OCI-LY7 (cell line): ENCODE measurements at regions not wholly inside any gene's neighbourhood (a gene's known extent, or its start where the extent isn't known, plus 50 kb on each side); places are given as distances from the start of the nearest gene placed in this dataset.

Source experiments
- EZH2phosphoT487 ChIP-seq: fragments of 200-600 bp; sonication (generic); IDR thresholded peaks from 2 replicates; pipeline ENCODE4 v1.6.1; 2018; ENCODE audit warnings: low read depth, borderline replicate concordance, mild to moderate bottlenecking, mixed run types, antibody characterized with exemption, low read length, moderate library complexity, mixed read lengths
- TF ChIP-seq, protein P1 (sequence below): fragments of 200-600 bp; sonication (generic); conservative IDR thresholded peaks from 2 replicates; pipeline ENCODE4 v1.5.1; 2014; ENCODE audit warnings: mild to moderate bottlenecking, antibody characterized with exemption, low read length, moderate library complexity, mixed read lengths

DNA sequence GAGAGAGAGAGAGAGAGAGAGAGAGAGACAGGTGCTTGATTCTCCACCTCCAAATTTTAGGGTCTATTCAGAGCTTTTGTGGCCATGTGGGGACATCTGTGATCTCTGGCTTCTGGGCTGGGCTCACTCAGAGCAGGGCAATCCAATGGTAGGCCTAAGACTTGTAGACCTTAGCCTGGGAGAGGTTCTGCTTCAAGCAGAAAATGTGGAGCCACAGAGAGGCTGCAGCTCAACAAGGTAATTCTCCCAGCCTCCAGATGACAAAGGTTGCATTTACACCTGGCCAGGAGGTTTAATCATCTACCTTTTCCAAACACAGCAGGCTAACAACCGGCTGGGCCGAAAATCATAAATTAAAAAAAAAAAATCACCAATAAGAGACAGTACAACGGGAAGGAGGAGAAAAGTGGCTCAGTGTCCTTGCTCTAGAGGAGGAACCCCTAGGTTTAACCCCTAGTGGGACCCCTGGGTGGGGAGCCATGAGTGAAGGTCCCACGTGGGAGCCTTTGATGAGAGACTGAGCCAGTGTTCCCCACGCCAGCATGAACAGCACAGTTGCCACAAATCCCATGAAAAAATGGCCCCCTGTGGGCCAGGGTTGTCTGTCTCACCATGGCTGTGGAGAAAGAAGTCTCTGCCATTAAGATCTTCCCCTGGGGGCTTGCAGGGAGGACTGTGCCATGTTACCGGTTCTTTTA lies 124.0 kb upstream of the GATA6 start:
- TF ChIP-seq, protein P1, sequence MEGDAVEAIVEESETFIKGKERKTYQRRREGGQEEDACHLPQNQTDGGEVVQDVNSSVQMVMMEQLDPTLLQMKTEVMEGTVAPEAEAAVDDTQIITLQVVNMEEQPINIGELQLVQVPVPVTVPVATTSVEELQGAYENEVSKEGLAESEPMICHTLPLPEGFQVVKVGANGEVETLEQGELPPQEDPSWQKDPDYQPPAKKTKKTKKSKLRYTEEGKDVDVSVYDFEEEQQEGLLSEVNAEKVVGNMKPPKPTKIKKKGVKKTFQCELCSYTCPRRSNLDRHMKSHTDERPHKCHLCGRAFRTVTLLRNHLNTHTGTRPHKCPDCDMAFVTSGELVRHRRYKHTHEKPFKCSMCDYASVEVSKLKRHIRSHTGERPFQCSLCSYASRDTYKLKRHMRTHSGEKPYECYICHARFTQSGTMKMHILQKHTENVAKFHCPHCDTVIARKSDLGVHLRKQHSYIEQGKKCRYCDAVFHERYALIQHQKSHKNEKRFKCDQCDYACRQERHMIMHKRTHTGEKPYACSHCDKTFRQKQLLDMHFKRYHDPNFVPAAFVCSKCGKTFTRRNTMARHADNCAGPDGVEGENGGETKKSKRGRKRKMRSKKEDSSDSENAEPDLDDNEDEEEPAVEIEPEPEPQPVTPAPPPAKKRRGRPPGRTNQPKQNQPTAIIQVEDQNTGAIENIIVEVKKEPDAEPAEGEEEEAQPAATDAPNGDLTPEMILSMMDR: no peak
- no peak for TF ChIP-seq EZH2phosphoT487
